Stomach (tissue), 4 donors: ENCODE measurements at regions not wholly inside any gene's neighbourhood (a gene's known extent, or its start where the extent isn't known, plus 50 kb on each side); places are given as distances from the start of the nearest gene placed in this dataset.

Experiments used
- EP300 ChIP-seq: sonication (generic); formaldehyde crosslinking; IDR thresholded peaks from one replicate; pipeline ENCODE4 v1.6.1; 2017; ENCODE audit warnings: antibody characterized with exemption
- POLR2A ChIP-seq, 4 donors: fragments of 450-650 bp; IDR thresholded peaks; one replicate each; pipeline ENCODE4 v1.6.1; 2016; ENCODE audit warnings: antibody characterized with exemption in 4 of 4, control low read depth in 2 of 4, mild to moderate bottlenecking in 1 of 4, moderate library complexity in 1 of 4
- POLR2AphosphoS5 ChIP-seq, 3 donors: sonication (generic); formaldehyde crosslinking; IDR thresholded peaks; one replicate each; pipeline ENCODE4 v1.6.1; 2016; ENCODE audit warnings: antibody characterized with exemption in 3 of 3
- TF ChIP-seq, protein P1 (sequence below), 7 experiments: fragments of 450-650 bp in 4 of 7; fragments of 200-600 bp in 3 of 7; sonication (generic) in 3 of 7; IDR thresholded peaks; one replicate each; pipeline ENCODE4 v1.5.1; 2016 to 2019; ENCODE audit warnings: antibody characterized with exemption in 7 of 7, control low read depth in 2 of 7, mild to moderate bottlenecking in 1 of 7

DNA sequence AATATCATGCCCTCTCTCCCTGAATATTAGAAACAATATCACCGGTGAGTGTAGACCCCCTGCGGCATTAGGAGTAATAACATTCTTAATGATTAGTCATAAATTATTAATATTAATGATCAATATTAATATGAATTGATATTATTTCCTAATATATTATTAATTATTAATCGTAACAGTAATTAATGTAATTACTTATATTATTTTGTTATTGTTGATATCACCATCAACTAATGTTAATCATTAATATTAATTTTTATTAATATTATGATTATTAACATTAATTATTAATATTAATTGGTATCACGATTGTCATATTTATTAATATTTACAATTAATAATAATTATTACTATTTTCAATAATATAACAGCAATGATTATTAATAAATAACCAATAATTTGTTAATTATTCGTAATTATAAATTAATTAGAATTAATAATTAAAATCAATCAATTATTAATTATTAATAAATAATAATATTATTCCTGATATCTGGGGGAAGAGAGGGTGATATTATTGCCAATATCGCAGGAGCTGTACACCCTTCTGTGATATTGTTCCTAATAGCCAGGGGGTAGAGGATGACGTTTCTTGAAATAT lies 528.8 kb upstream of the PCDH20 start:
- TF ChIP-seq, protein P1, sequence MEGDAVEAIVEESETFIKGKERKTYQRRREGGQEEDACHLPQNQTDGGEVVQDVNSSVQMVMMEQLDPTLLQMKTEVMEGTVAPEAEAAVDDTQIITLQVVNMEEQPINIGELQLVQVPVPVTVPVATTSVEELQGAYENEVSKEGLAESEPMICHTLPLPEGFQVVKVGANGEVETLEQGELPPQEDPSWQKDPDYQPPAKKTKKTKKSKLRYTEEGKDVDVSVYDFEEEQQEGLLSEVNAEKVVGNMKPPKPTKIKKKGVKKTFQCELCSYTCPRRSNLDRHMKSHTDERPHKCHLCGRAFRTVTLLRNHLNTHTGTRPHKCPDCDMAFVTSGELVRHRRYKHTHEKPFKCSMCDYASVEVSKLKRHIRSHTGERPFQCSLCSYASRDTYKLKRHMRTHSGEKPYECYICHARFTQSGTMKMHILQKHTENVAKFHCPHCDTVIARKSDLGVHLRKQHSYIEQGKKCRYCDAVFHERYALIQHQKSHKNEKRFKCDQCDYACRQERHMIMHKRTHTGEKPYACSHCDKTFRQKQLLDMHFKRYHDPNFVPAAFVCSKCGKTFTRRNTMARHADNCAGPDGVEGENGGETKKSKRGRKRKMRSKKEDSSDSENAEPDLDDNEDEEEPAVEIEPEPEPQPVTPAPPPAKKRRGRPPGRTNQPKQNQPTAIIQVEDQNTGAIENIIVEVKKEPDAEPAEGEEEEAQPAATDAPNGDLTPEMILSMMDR (IDR thresholded peaks at IDR 0.05) = no peak
- TF ChIP-seq POLR2A (IDR thresholded peaks at IDR 0.05) (no peak), POLR2AphosphoS5 (IDR thresholded peaks at IDR 0.05) (no peak), EP300 (no peak)
